ENCODE measurements at regions not wholly inside any gene's neighbourhood (a gene's known extent, or its start where the extent isn't known, plus 50 kb on each side); places are given as distances from the start of the nearest gene placed in this dataset.

DNA sequence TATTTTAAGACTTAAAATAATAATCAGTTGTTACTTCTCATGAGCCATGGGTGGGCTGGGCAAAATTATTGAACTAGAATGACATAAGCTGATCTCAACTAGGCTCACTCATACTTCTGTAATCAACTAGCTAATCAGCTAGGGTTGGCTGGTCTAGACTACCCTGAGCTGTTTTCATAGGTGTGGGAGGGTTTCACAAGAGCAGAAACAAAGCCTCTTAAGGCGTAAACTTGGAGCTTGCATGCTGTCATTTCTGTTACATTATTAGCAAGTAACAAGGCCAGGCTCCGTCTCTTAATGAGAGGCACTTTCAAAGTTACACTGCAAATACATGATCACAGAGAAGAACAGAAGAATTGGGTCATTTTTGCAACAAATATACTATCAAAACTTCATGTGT lies 57.2 kb upstream of the GHR start:
- Histone ChIP-seq H3K4me2 (ENCODE audit: extremely low read depth, insufficient read depth, low read length) (no peak overlapping the region), H4K20me1 (ENCODE audit: control insufficient read depth, extremely low read depth, insufficient read depth, low read length) (no peaks in the 10 kb centered on the region), H2AFZ (ENCODE audit: low read length) (no peak overlapping the region), H3K36me3 (ENCODE audit: control insufficient read depth, insufficient read depth, low read length) (no peaks in the 10 kb centered on the region), H3K4me1 (ENCODE audit: control insufficient read depth, extremely low read depth, insufficient read depth, low read length) (no peaks in the 10 kb centered on the region), H3K27ac (ENCODE audit: insufficient read depth, low read length) (no peak overlapping the region), H3K79me2 (ENCODE audit: control insufficient read depth, insufficient read depth, low read length) (no peaks in the 10 kb centered on the region), H3K27me3 (ENCODE audit: control insufficient read depth, insufficient read depth, low read length) (no peaks in the 10 kb centered on the region), H3K4me3 (replicated peaks in 1 of 4; ENCODE audit: control extremely low read depth in 1 of 4, insufficient read depth in 1 of 4, low read depth in 3 of 4, low read length in 4 of 4) (no peak overlapping the region), H3K9me3 (ENCODE audit: control insufficient read depth, insufficient read depth, low read depth, low read length) (no peaks in the 10 kb centered on the region), H3K9ac (ENCODE audit: insufficient read depth, low read length) (no peak overlapping the region)
- TF ChIP-seq EZH2 (IDR thresholded peaks at IDR 0.05; ENCODE audit: low read length, missing control alignments) = no peak
- TF ChIP-seq, protein P1, sequence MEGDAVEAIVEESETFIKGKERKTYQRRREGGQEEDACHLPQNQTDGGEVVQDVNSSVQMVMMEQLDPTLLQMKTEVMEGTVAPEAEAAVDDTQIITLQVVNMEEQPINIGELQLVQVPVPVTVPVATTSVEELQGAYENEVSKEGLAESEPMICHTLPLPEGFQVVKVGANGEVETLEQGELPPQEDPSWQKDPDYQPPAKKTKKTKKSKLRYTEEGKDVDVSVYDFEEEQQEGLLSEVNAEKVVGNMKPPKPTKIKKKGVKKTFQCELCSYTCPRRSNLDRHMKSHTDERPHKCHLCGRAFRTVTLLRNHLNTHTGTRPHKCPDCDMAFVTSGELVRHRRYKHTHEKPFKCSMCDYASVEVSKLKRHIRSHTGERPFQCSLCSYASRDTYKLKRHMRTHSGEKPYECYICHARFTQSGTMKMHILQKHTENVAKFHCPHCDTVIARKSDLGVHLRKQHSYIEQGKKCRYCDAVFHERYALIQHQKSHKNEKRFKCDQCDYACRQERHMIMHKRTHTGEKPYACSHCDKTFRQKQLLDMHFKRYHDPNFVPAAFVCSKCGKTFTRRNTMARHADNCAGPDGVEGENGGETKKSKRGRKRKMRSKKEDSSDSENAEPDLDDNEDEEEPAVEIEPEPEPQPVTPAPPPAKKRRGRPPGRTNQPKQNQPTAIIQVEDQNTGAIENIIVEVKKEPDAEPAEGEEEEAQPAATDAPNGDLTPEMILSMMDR (conservative IDR thresholded peaks at IDR 0.05 in 1 of 2, IDR thresholded peaks at IDR 0.05 in 1 of 2; ENCODE audit: low read depth in 1 of 2, low read length in 2 of 2) = no peak
- DNase-seq (ENCODE audit: low read depth in 2 of 2) = no peak

Data from fibroblast of lung (primary cell).